ENCODE measurements at regions not wholly inside any gene's neighbourhood (a gene's known extent, or its start where the extent isn't known, plus 50 kb on each side); places are given as distances from the start of the nearest gene placed in this dataset.

DNA sequence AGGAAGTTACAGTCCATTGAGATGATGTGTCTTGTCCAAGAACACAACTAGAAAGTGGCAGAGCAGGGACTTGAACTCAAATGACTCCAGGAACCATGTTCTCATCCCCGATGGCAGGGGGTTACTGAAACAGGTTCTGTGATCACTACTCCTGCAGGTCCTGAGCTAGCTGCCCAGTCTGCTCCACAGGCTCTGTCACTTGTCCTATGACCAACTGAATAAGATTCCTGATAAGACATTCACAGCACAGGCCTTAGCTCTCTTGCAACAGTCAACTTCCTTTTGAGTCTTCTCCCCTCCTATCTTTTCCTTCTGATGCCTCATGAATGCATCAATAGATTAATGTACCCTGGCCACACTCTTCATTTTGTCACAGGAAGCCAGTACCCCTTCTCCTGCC lies 109.2 kb downstream of the SH3TC2 start:
- ChIA-PET POLR2A (no interaction called here), CTCF (interaction anchor here (2.9 to 16.2 kb wide), 2 partner anchors 132 to 217 kb away, joined by 12 to 753 read pairs; no protein-coding TSS in a partner anchor)
- Histone ChIP-seq H3K4me1 (ENCODE audit: control insufficient read depth in 2 of 2, insufficient read depth in 2 of 2, low read length in 2 of 2) (peaks cover 4 to 5% of the 10 kb centered on the region in 2 donors), H3K27me3 (replicated peaks in 1 of 4; ENCODE audit: control extremely low read depth in 1 of 4, control insufficient read depth in 3 of 4, insufficient read depth in 4 of 4, low read length in 3 of 4) (no peaks in the 10 kb centered on the region), H3K4me3 (ENCODE audit: control extremely low read depth in 1 of 5, extremely low read depth in 1 of 5, insufficient read depth in 1 of 5, low read depth in 2 of 5, low read length in 4 of 5) (no peak overlapping the region), H3K9ac (ENCODE audit: low read length) (no peak overlapping the region), H3K27ac (ENCODE audit: low read length in 2 of 2) (no peak overlapping the region), H2AFZ (ENCODE audit: insufficient read depth, low read depth, low read length, poor library complexity, severe bottlenecking) (no peak overlapping the region), H3K9me3 (ENCODE audit: control extremely low read depth in 1 of 3, control insufficient read depth in 2 of 3, insufficient read depth in 1 of 3, low read length in 2 of 3) (no peaks in the 10 kb centered on the region), H3K79me2 (ENCODE audit: control insufficient read depth, insufficient read depth, low read length) (no peaks in the 10 kb centered on the region), H3K36me3 (replicated peaks in 1 of 2; ENCODE audit: control extremely low read depth in 1 of 2, control insufficient read depth in 1 of 2, extremely low read depth in 1 of 2, insufficient read depth in 2 of 2, low read length in 1 of 2) (no peaks in the 10 kb centered on the region), H3K4me2 (replicated peaks; ENCODE audit: low read depth, low read length, poor library complexity, severe bottlenecking) (no peak overlapping the region), H4K20me1 (ENCODE audit: control insufficient read depth, insufficient read depth, low read length, poor library complexity, severe bottlenecking) (no peaks in the 10 kb centered on the region)
- no peak overlapping the region for H3K4me3 Mint-ChIP-seq
- no peaks in the 10 kb centered on the region for H3K9me3 Mint-ChIP-seq (ENCODE audit: insufficient read depth)
- no peaks in the 10 kb centered on the region for H3K27me3 Mint-ChIP-seq
- TF ChIP-seq EZH2 (IDR thresholded peaks at IDR 0.05; ENCODE audit: borderline replicate concordance, insufficient read depth, low read depth, low read length, poor library complexity, severe bottlenecking) (no peak), CTCF (IDR thresholded peaks at IDR 0.05) (no peak)
- intact Hi-C loops (cut with micrococcal nuclease): no loop called here
- 100% methylated on average over 1 of the region's 1 CpG for WGBS (ENCODE audit: insufficient coverage)
- DNase-seq (no peak), ATAC-seq (ENCODE audit: low read depth) (no peak)
- peaks cover 3% of the 10 kb centered on the region for H3K4me1 Mint-ChIP-seq
- no peak overlapping the region for H3K27ac Mint-ChIP-seq

Data from B cell (primary cell).